Endothelial cell of umbilical vein (primary cell): ENCODE measurements at regions not wholly inside any gene's neighbourhood (a gene's known extent, or its start where the extent isn't known, plus 50 kb on each side); places are given as distances from the start of the nearest gene placed in this dataset.

Source experiments
- BruUV-seq: library from RNA; stranded (reverse); fragments of 400-500 nt; replicated peaks from 2 replicates; lab custom pipeline; 2021; lab: Mats Ljungman, UMichigan
- CTCF ChIA-PET: fragments of 300-600, 350-600 bp; sonication (Branson Sonifier 250); formaldehyde crosslinking; loops from one replicate; lab custom pipeline; 2021; ENCODE audit warnings: antibody characterized with exemption, inconsistent platforms; lab: Charles Lee
- POLR2A ChIA-PET: fragments of 300-600, 350-600 bp; sonication (Branson Sonifier 250); formaldehyde crosslinking; loops from one replicate; lab custom pipeline; 2021; ENCODE audit warnings: antibody characterized with exemption, inconsistent platforms; lab: Charles Lee
- DNase-seq: peaks from one replicate; pipeline ENCODE4 v3.0.0-alpha.2; 2011; ENCODE audit warnings: low read depth, low spot score
- FAIRE-seq: peaks from 2 replicates; lab custom pipeline; 2011; peaks lifted over from hg19 to GRCh38; lab: Jason Lieb, UNC
- H2AFZ ChIP-seq: 2 replicates; pipeline ENCODE4 v1.6.0; 2012; ENCODE audit warnings: low read depth, low read length, control low read depth, inconsistent platforms
- H3K27ac ChIP-seq: 2 replicates; pipeline ENCODE4 v1.5.1; 2011; ENCODE audit warnings: low read depth, mild to moderate bottlenecking, control low read depth, low read length, moderate library complexity; ENCODE audit not compliant: insufficient read depth
- H3K27me3 ChIP-seq, 2 experiments: 2 replicates each; pipeline versions ENCODE4 v1.6.0 to v1.6.1; 2011; ENCODE audit warnings: low read length in 2 of 2, mixed read lengths in 1 of 2; ENCODE audit not compliant: control insufficient read depth in 2 of 2, insufficient read depth in 2 of 2
- H3K36me3 ChIP-seq, 2 experiments: 2 replicates in 1 of 2; 3 replicates in 1 of 2; pipeline ENCODE4 v1.5.1; 2011; ENCODE audit warnings: low read length in 2 of 2, mild to moderate bottlenecking in 1 of 2, moderate library complexity in 1 of 2; ENCODE audit not compliant: control insufficient read depth in 2 of 2, insufficient read depth in 2 of 2; ENCODE audit errors: extremely low read depth in 1 of 2
- H3K4me1 ChIP-seq: 3 replicates; pipeline ENCODE4 v1.5.1; 2011; ENCODE audit warnings: mild to moderate bottlenecking, low read length; ENCODE audit not compliant: control insufficient read depth, insufficient read depth; ENCODE audit errors: extremely low read depth
- H3K4me2 ChIP-seq: 2 replicates; pipeline ENCODE4 v1.6.1; 2011; ENCODE audit warnings: low read length, control low read depth, mixed read lengths; ENCODE audit not compliant: insufficient read depth
- H3K4me3 ChIP-seq, 3 experiments: fragments of 200-600 bp in 1 of 3; sonication (generic), shearing (Covaris generic) in 1 of 3; replicated peaks in 1 of 3; 2 replicates each; pipeline ENCODE4 v1.5.1; 2011 to 2016; ENCODE audit warnings: control low read depth in 3 of 3, low read length in 3 of 3, mild to moderate bottlenecking in 2 of 3, inconsistent platforms in 1 of 3, low read depth in 1 of 3, moderate library complexity in 1 of 3; ENCODE audit not compliant: insufficient read depth in 1 of 3
- H3K79me2 ChIP-seq: 2 replicates; pipeline ENCODE4 v1.6.0; 2012; ENCODE audit warnings: low read length, inconsistent platforms; ENCODE audit not compliant: control insufficient read depth, insufficient read depth
- H3K9ac ChIP-seq: replicated peaks from 2 replicates; pipeline ENCODE3; 2011; ENCODE audit warnings: low read length, control low read depth; ENCODE audit not compliant: insufficient read depth; ENCODE audit errors: extremely low read depth
- H3K9me1 ChIP-seq: replicated peaks from 3 replicates; pipeline ENCODE4 v1.6.0; 2011; ENCODE audit warnings: mild to moderate bottlenecking, low read length; ENCODE audit not compliant: control insufficient read depth, insufficient read depth; ENCODE audit errors: extremely low read depth
- H3K9me3 ChIP-seq: replicated peaks from 2 replicates; pipeline ENCODE4 v1.5.1; 2012; ENCODE audit warnings: low read length, inconsistent platforms; ENCODE audit not compliant: control insufficient read depth, insufficient read depth
- H4K20me1 ChIP-seq: replicated peaks from 2 replicates; pipeline ENCODE3; 2011; ENCODE audit warnings: mild to moderate bottlenecking, low read length; ENCODE audit not compliant: control insufficient read depth, insufficient read depth; ENCODE audit errors: extremely low read depth
- CTCF ChIP-seq, 2 donors: IDR thresholded peaks; 1 replicate in 1 of 2; 2 replicates in 1 of 2; pipeline ENCODE4 v1.5.1; 2011; ENCODE audit warnings: low read length in 2 of 2, mild to moderate bottlenecking in 2 of 2, moderate library complexity in 2 of 2, control low read depth in 1 of 2, inconsistent platforms in 1 of 2, low read depth in 1 of 2; ENCODE audit not compliant: insufficient read depth in 1 of 2; ENCODE audit errors: extremely low read depth in 1 of 2
- EZH2 ChIP-seq: IDR thresholded peaks from 2 replicates; pipeline ENCODE4 v1.6.1; 2012; ENCODE audit warnings: borderline replicate concordance, low read depth, mild to moderate bottlenecking, moderate library complexity, low read length, inconsistent platforms; ENCODE audit not compliant: severe bottlenecking
- FOS ChIP-seq: IDR thresholded peaks from 2 replicates; pipeline ENCODE4 v1.6.1; 2011; ENCODE audit warnings: mild to moderate bottlenecking, low read length, moderate library complexity, borderline replicate concordance; ENCODE audit not compliant: insufficient read depth
- GATA2 ChIP-seq: IDR thresholded peaks from 2 replicates; pipeline ENCODE4 v1.7.0; 2011; ENCODE audit warnings: low read depth, mild to moderate bottlenecking, moderate library complexity, mixed read lengths, low read length; ENCODE audit not compliant: insufficient read length, insufficient read depth
- JUN ChIP-seq: IDR thresholded peaks from 2 replicates; pipeline ENCODE4 v1.6.1; 2011; ENCODE audit warnings: borderline replicate concordance, low read depth; ENCODE audit not compliant: insufficient read length, insufficient read depth
- MAX ChIP-seq: IDR thresholded peaks from 2 replicates; pipeline ENCODE4 v1.6.1; 2011; ENCODE audit not compliant: insufficient read depth, insufficient read length
- MYC ChIP-seq: IDR thresholded peaks from one replicate; pipeline ENCODE4 v1.6.1; 2011; ENCODE audit warnings: mild to moderate bottlenecking, low read depth, low read length
- POLR2A ChIP-seq: IDR thresholded peaks from 2 replicates; pipeline ENCODE4 v1.6.1; 2012; ENCODE audit warnings: low read depth, mild to moderate bottlenecking, control low read depth, low read length
- POLR2AphosphoS5 ChIP-seq: IDR thresholded peaks from 2 replicates; pipeline ENCODE4 v1.6.1; 2012; ENCODE audit warnings: low read depth, mild to moderate bottlenecking, control low read depth, low read length, moderate library complexity; ENCODE audit not compliant: insufficient read depth
- dilution Hi-C: fragments of 300-500 bp; cut with MboI; formaldehyde crosslinking; loops from one replicate; pipeline ENCODE4 v1.15.0; 2019; ENCODE audit warnings: low sequenced_read_pairs; ENCODE audit not compliant: extremely low pct_ligation_motif_present
- intact Hi-C: fragments of 100-400 bp; cut with micrococcal nuclease; formaldehyde crosslinking; loops from one replicate; pipeline ENCODE4 v1.10.0; 2022

GRCh38 chr2:78734221-78734620 is 291.3 kb upstream of the REG3G start:
- TF ChIP-seq POLR2A (no peak), POLR2AphosphoS5 (no peak)
- Histone ChIP-seq H3K9me3 (no peaks in the 10 kb centered on the region), H3K9me1 (no peaks in the 10 kb centered on the region), H2AFZ (no peak overlapping the region), H3K79me2 (no peaks in the 10 kb centered on the region), H3K27ac (no peak overlapping the region), H3K4me3 (no peak overlapping the region), H3K27me3 (no peaks in the 10 kb centered on the region), H3K4me1 (no peaks in the 10 kb centered on the region), H3K4me2 (no peak overlapping the region), H4K20me1 (no peaks in the 10 kb centered on the region), H3K36me3 (no peaks in the 10 kb centered on the region), H3K9ac (no peak overlapping the region)
- FAIRE-seq (no peak), DNase-seq (no peak)
- POLR2A ChIA-PET = no interaction called here
- intact Hi-C loops = no loop called here
- dilution Hi-C loops = no loop called here
- CTCF ChIA-PET = no interaction called here
- BruUV-seq = no TSS peak

GRCh38 chr2:78739282-78739681 is 286.2 kb upstream of the REG3G start:
- no TSS peak for BruUV-seq
- Histone ChIP-seq H3K4me2 (no peak overlapping the region), H3K27ac (no peak overlapping the region), H3K4me1 (no peaks in the 10 kb centered on the region), H3K79me2 (no peaks in the 10 kb centered on the region), H3K9ac (no peak overlapping the region), H3K27me3 (no peaks in the 10 kb centered on the region), H3K36me3 (no peaks in the 10 kb centered on the region), H3K9me3 (no peaks in the 10 kb centered on the region), H2AFZ (no peak overlapping the region), H3K9me1 (no peaks in the 10 kb centered on the region), H4K20me1 (no peaks in the 10 kb centered on the region), H3K4me3 (no peak overlapping the region)
- DNase-seq (no peak), FAIRE-seq (no peak)
- intact Hi-C loops (no loop called here), dilution Hi-C loops (no loop called here)
- ChIA-PET POLR2A (no interaction called here), CTCF (no interaction called here)
- no peak for TF ChIP-seq GATA2
- TF ChIP-seq CTCF (IDR thresholded peaks at IDR 0.05; ENCODE audit: extremely low read depth in 1 of 2, insufficient read depth in 1 of 2, low read depth in 1 of 2, low read length in 2 of 2) = no peak
- no peak for TF ChIP-seq EZH2
- TF ChIP-seq MAX = no peak
- no peak for TF ChIP-seq POLR2A
- TF ChIP-seq FOS = no peak
- no peak for TF ChIP-seq MYC
- TF ChIP-seq JUN = no peak
- TF ChIP-seq POLR2AphosphoS5 = no peak
